HepG2 (cell line): ENCODE measurements at regions not wholly inside any gene's neighbourhood (a gene's known extent, or its start where the extent isn't known, plus 50 kb on each side); places are given as distances from the start of the nearest gene placed in this dataset.
"Not testable (repeated sequence)": the region's sequence is repeated elsewhere in the genome, so short reads cannot be mapped to it uniquely, and the experiment has no call there.

ENCODE experiments used
- ATAC-seq: fragments of 200-7000 bp; cut with Tn5 transposase; 3 replicates; pipeline ENCODE4 v1.9.1; 2020; ENCODE audit warnings: mild to moderate bottlenecking, moderate library complexity
- BruUV-seq: library from RNA; stranded (reverse); fragments of 400-500 nt; replicated peaks from 2 replicates; lab custom pipeline; 2021; lab: Mats Ljungman, UMichigan
- CTCF ChIA-PET: fragments of 300-600 bp; formaldehyde crosslinking; extraction: SDS; loops from one replicate; lab custom pipeline; 2021; ENCODE audit warnings: low total read pairs, inconsistent platforms, low intra/inter-chr PET ratio; lab: Yijun Ruan, JAX
- POLR2A ChIA-PET: fragments of 350-600 bp; sonication (Branson Sonifier 250); formaldehyde crosslinking; loops from one replicate; lab custom pipeline; 2020; ENCODE audit warnings: antibody characterized with exemption, inconsistent platforms; lab: Yijun Ruan, JAX
- DNase-seq: peaks from one replicate; pipeline ENCODE4 v3.0.0-alpha.2; 2015; ENCODE audit warnings: low spot score
- FAIRE-seq: peaks from 3 replicates; lab custom pipeline; 2011; peaks lifted over from hg19 to GRCh38; lab: Jason Lieb, UNC
- H2AFZ ChIP-seq: one replicate; pipeline ENCODE4 v1.6.1; 2011; ENCODE audit warnings: low read length, inconsistent platforms
- H3K27ac ChIP-seq: fragments of 300-600 bp; 3 replicates; pipeline ENCODE4 v1.8.0; 2011; ENCODE audit warnings: mixed run types, mild to moderate bottlenecking, mixed read lengths, low read length, inconsistent platforms; ENCODE audit not compliant: insufficient read depth; ENCODE audit errors: extremely low read length
- H3K27me3 ChIP-seq, 2 experiments: fragments of 200-600 bp in 1 of 2; 2 replicates in 1 of 2; 3 replicates in 1 of 2; pipeline versions ENCODE4 v1.6.0 to v1.8.0; 2011; ENCODE audit warnings: low read length in 2 of 2, mild to moderate bottlenecking in 2 of 2, moderate library complexity in 2 of 2, inconsistent platforms in 1 of 2; ENCODE audit not compliant: insufficient read depth in 2 of 2, control insufficient read depth in 1 of 2
- H3K36me3 ChIP-seq, 2 experiments: fragments of 200-600 bp in 1 of 2; replicated peaks in 1 of 2; 2 replicates in 1 of 2; 3 replicates in 1 of 2; pipeline versions ENCODE4 v1.5.1 to v1.8.0; 2011; ENCODE audit warnings: low read length in 2 of 2, inconsistent platforms in 1 of 2; ENCODE audit not compliant: insufficient read depth in 2 of 2, control insufficient read depth in 1 of 2
- H3K4me1 ChIP-seq: 2 replicates; pipeline ENCODE4 v1.5.1; 2012; ENCODE audit warnings: low read length, inconsistent platforms; ENCODE audit not compliant: insufficient read depth
- H3K4me2 ChIP-seq: 2 replicates; pipeline ENCODE4 v1.6.0; 2011; ENCODE audit warnings: low read depth, low read length, inconsistent platforms
- H3K4me3 ChIP-seq, 3 experiments: fragments of 200-600 bp in 1 of 3; sonication (generic), shearing (Covaris generic) in 1 of 3; replicated peaks in 1 of 3; 2 replicates each; pipeline ENCODE4 v1.5.1; 2011 to 2016; ENCODE audit warnings: low read length in 3 of 3, inconsistent platforms in 2 of 3, low read depth in 2 of 3, mild to moderate bottlenecking in 2 of 3, control low read depth in 1 of 3, mixed read lengths in 1 of 3; ENCODE audit not compliant: insufficient read depth in 1 of 3
- H3K79me2 ChIP-seq: one replicate; pipeline ENCODE4 v1.6.1; 2011; ENCODE audit warnings: low read length, inconsistent platforms; ENCODE audit not compliant: insufficient read depth
- H3K9ac ChIP-seq: 2 replicates; pipeline ENCODE4 v1.6.0; 2011; ENCODE audit warnings: mild to moderate bottlenecking, low read depth, low read length, inconsistent platforms; ENCODE audit not compliant: insufficient read depth
- H3K9me3 ChIP-seq: 2 replicates; pipeline ENCODE4 v1.5.1; 2012; ENCODE audit warnings: mild to moderate bottlenecking, low read length
- H4K20me1 ChIP-seq: 2 replicates; pipeline ENCODE4 v1.6.0; 2011; ENCODE audit warnings: inconsistent platforms, mild to moderate bottlenecking, low read length, moderate library complexity; ENCODE audit not compliant: insufficient read depth
- MAFF ChIP-seq: IDR thresholded peaks from 2 replicates; pipeline ENCODE4 v1.6.1; 2011; ENCODE audit warnings: low read depth, low read length, improper control_type of control experiment
- MAFK ChIP-seq, 2 experiments: IDR thresholded peaks in 1 of 2; conservative IDR thresholded peaks in 1 of 2; 2 replicates each; pipeline ENCODE4 v1.6.1; 2011; ENCODE audit warnings: improper control_type of control experiment in 2 of 2, low read length in 2 of 2
- WGBS: methylation state at CpG from one replicate; pipeline ENCODE4 v1.1.6; 2017; ENCODE audit warnings: low lambda C conversion rate; 5-methylcytosine and 5-hydroxymethylcytosine counted together
- in situ Hi-C: cut with HindIII; loops from 2 replicates; pipeline ENCODE4 v1.10.0; 2017; ENCODE audit warnings: low pct_unique_long_range_greater_than_20kb; ENCODE audit not compliant: extremely low pct_ligation_motif_present
- intact Hi-C: fragments of 100-400 bp; cut with micrococcal nuclease; formaldehyde crosslinking; loops from one replicate; pipeline ENCODE4 v1.10.0; 2022; ENCODE audit not compliant: unreplicated experiment

- 63% methylated on average over 27 of the region's 38 CpGs for WGBS
Measured at GRCh38 chr18:10607332-10608248, 81.8 kb downstream of the NAPG start.

GRCh38 chr18:10608450-10608849, 82.6 kb downstream of the NAPG start:
- in situ Hi-C loops, result loop anchor here (10.0 kb wide), 1 partner anchor 1626 kb away; no protein-coding TSS in a partner anchor
- not testable (repeated sequence) for FAIRE-seq

More at GRCh38 chr18:10607332-10608248, 81.8 kb downstream of the NAPG start:
- in situ Hi-C loops, result loop anchor here (10.0 kb wide), 1 partner anchor 1627 kb away; no protein-coding TSS in a partner anchor
- H3K9ac ChIP-seq, H3K27me3 ChIP-seq, H3K27ac ChIP-seq, DNase-seq, CTCF ChIA-PET, H4K20me1 ChIP-seq, H3K4me3 ChIP-seq, intact Hi-C loops, H3K36me3 ChIP-seq, H2AFZ ChIP-seq, H3K9me3 ChIP-seq, FAIRE-seq, H3K4me1 ChIP-seq, H3K4me2 ChIP-seq, POLR2A ChIA-PET, H3K79me2 ChIP-seq, BruUV-seq: not testable (repeated sequence)
- peak; percentile 61 for ATAC-seq

DNA sequence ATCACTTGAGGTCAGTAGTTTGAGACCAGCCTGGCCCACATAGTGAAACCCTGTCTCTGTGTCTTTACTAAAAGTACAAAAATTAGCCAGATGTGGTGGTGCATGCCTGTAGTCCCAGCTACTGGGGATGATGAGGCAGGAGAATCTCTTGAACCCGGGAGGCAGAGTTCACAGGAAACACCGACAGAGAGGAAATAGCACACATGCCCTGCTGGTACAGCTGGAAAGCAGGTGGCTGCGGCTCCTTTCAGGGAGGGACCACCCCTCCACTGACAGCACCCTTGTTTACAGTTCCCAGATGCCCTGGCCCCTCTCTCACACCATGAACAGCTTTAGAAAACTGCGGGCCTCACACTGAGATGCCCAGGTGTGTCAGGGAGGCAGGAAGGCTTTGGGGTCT, 83.2 kb downstream of the NAPG start:
- H2AFZ ChIP-seq, H3K36me3 ChIP-seq, DNase-seq, H3K4me2 ChIP-seq, H4K20me1 ChIP-seq, CTCF ChIA-PET, H3K79me2 ChIP-seq, H3K4me1 ChIP-seq, intact Hi-C loops, H3K27me3 ChIP-seq, FAIRE-seq, H3K9ac ChIP-seq, H3K27ac ChIP-seq, H3K4me3 ChIP-seq, POLR2A ChIA-PET, BruUV-seq, ATAC-seq, H3K9me3 ChIP-seq: not testable (repeated sequence)
- 31% methylated on average over 2 of the region's 4 CpGs for WGBS
- in situ Hi-C loops, result loop anchor here (10.0 kb wide), 1 partner anchor 1626 kb away; no protein-coding TSS in a partner anchor

More at GRCh38 chr18:10608450-10608849, 82.6 kb downstream of the NAPG start:
- H3K9me3 ChIP-seq, intact Hi-C loops, H2AFZ ChIP-seq, H3K4me2 ChIP-seq, DNase-seq, H3K27me3 ChIP-seq, H4K20me1 ChIP-seq, H3K4me1 ChIP-seq, ATAC-seq, H3K27ac ChIP-seq, H3K4me3 ChIP-seq, H3K9ac ChIP-seq, POLR2A ChIA-PET, BruUV-seq, H3K79me2 ChIP-seq, CTCF ChIA-PET, H3K36me3 ChIP-seq: not testable (repeated sequence)
- 19% methylated on average over 3 of the region's 3 CpGs for WGBS
- TF ChIP-seq MAFF (peak; percentile 45), MAFK (conservative IDR thresholded peaks at IDR 0.05 in 1 of 2, IDR thresholded peaks at IDR 0.05 in 1 of 2; ENCODE audit: low read length in 2 of 2) (peak in 1 of 2 experiments; percentile 64; a peak in 2 of 4 replicates)
